ENCODE measurements at regions not wholly inside any gene's neighbourhood (a gene's known extent, or its start where the extent isn't known, plus 50 kb on each side); places are given as distances from the start of the nearest gene placed in this dataset.

GRCh38 chr9:108376140-108376539, 479.6 kb downstream of the ACTL7B start:
- TF ChIP-seq REST (IDR thresholded peaks at IDR 0.05; ENCODE audit: unreplicated experiment), result no peak
- no peak for TF ChIP-seq ZNF331 (CRISPR knock-in tag; IDR thresholded peaks at IDR 0.05; ENCODE audit: low read depth)
- TF ChIP-seq EZH2 (IDR thresholded peaks at IDR 0.05; ENCODE audit: low read depth, unreplicated experiment), result no peak
- TF ChIP-seq JUNB (IDR thresholded peaks at IDR 0.05; ENCODE audit: unreplicated experiment), result no peak
- TF ChIP-seq CTCF (conservative IDR thresholded peaks at IDR 0.05; ENCODE audit: low read depth in 2 of 2), result no peak
- TF ChIP-seq STAT1 (IDR thresholded peaks at IDR 0.05; ENCODE audit: unreplicated experiment), result no peak
- TF ChIP-seq ETS1 (IDR thresholded peaks at IDR 0.05), result no peak
- H3K9me2 ChIP-seq (ENCODE audit: insufficient read depth), result no peaks in the 10 kb centered on the region
- ATAC-seq, result no peak

GRCh38 chr9:108374626-108375025, 481.2 kb downstream of the ACTL7B start:
- Histone ChIP-seq H3K79me2 (replicated peaks; ENCODE audit: insufficient read depth) (no peaks in the 10 kb centered on the region), H3K9me2 (ENCODE audit: insufficient read depth) (no peaks in the 10 kb centered on the region), H3K4me2 (no peak overlapping the region), H3K36me3 (ENCODE audit: insufficient read depth) (no peaks in the 10 kb centered on the region; the same call in 1 of the 2 replicates), H3K4me1 (ENCODE audit: insufficient read depth) (no peaks in the 10 kb centered on the region), H3K4me3 (no peak overlapping the region), H3K27ac (ENCODE audit: low read depth) (no peak overlapping the region), H3F3A (replicated peaks; ENCODE audit: low read depth) (no peaks in the 10 kb centered on the region), H3K27me3 (ENCODE audit: insufficient read depth) (no peaks in the 10 kb centered on the region), H4K20me1 (replicated peaks; ENCODE audit: insufficient read depth) (no peaks in the 10 kb centered on the region), H2AFZ (no peak overlapping the region)
- ATAC-seq (no peak), DNase-seq (ENCODE audit: low spot score) (no peak)
- Mint-ChIP-seq H3K9me3 (no peaks in the 10 kb centered on the region), H3K36me3 (ENCODE audit: low read depth) (no peaks in the 10 kb centered on the region), H3K4me1 (peaks cover 6% of the 10 kb centered on the region; the same call in 1 of the 3 replicates), H3K27me3 (ENCODE audit: insufficient read depth, low read depth, poor library complexity) (peaks cover 5% of the 10 kb centered on the region), H3K27ac (no peak overlapping the region), H3K4me3 (no peak overlapping the region)
- no peak for TF ChIP-seq EZH2phosphoT487 (IDR thresholded peaks at IDR 0.05; ENCODE audit: unreplicated experiment)
- no peak for TF ChIP-seq ETS1 (IDR thresholded peaks at IDR 0.05)
- no peak for TF ChIP-seq CTCF (conservative IDR thresholded peaks at IDR 0.05; ENCODE audit: low read depth in 2 of 2)
- TF ChIP-seq POLR2AphosphoS5 (IDR thresholded peaks at IDR 0.05; ENCODE audit: low read depth), result no peak
- TF ChIP-seq NANOG (IDR thresholded peaks at IDR 0.05; ENCODE audit: borderline replicate concordance), result no peak
- TF ChIP-seq CREB1 (CRISPR knock-in tag; IDR thresholded peaks at IDR 0.05; ENCODE audit: low read depth), result no peak
- no peak for TF ChIP-seq ZNF331 (CRISPR knock-in tag; IDR thresholded peaks at IDR 0.05; ENCODE audit: low read depth)

More at GRCh38 chr9:108376140-108376539, 479.6 kb downstream of the ACTL7B start:
- H3K4me2 ChIP-seq, result no peak overlapping the region
- H3F3A ChIP-seq (replicated peaks; ENCODE audit: low read depth), result no peaks in the 10 kb centered on the region
- no peak overlapping the region for H2AFZ ChIP-seq
- H3K4me3 ChIP-seq, result no peak overlapping the region
- Mint-ChIP-seq H3K36me3 (ENCODE audit: low read depth) (no peaks in the 10 kb centered on the region), H3K27ac (no peak overlapping the region), H3K27me3 (ENCODE audit: insufficient read depth, low read depth, poor library complexity) (peaks cover 5% of the 10 kb centered on the region), H3K9me3 (no peaks in the 10 kb centered on the region), H3K4me3 (no peak overlapping the region), H3K4me1 (peaks cover 6% of the 10 kb centered on the region; the same call in 1 of the 3 replicates)
- H3K27ac ChIP-seq (ENCODE audit: low read depth), result no peak overlapping the region
- no peaks in the 10 kb centered on the region for H3K27me3 ChIP-seq (ENCODE audit: insufficient read depth)
- no peaks in the 10 kb centered on the region for H3K79me2 ChIP-seq (replicated peaks; ENCODE audit: insufficient read depth)
- no peaks in the 10 kb centered on the region for H4K20me1 ChIP-seq (replicated peaks; ENCODE audit: insufficient read depth)
- no peaks in the 10 kb centered on the region for H3K4me1 ChIP-seq (ENCODE audit: insufficient read depth)
- no peaks in the 10 kb centered on the region; the same call in 1 of the 2 replicates for H3K36me3 ChIP-seq (ENCODE audit: insufficient read depth)
- no peak for DNase-seq (ENCODE audit: low spot score)

Measured in GM23338 (cell line).